GM12892 (cell line): ENCODE measurements at regions not wholly inside any gene's neighbourhood (a gene's known extent, or its start where the extent isn't known, plus 50 kb on each side); places are given as distances from the start of the nearest gene placed in this dataset.

ENCODE experiments used
- POLR2A ChIP-seq: IDR thresholded peaks from 2 replicates; pipeline ENCODE4 v1.6.1; 2011; ENCODE audit warnings: low read depth, low read length, control low read depth
- TAF1 ChIP-seq: IDR thresholded peaks from 2 replicates; pipeline ENCODE4 v1.6.1; 2011; ENCODE audit warnings: low read depth, mild to moderate bottlenecking, control low read depth, low read length, borderline replicate concordance

DNA sequence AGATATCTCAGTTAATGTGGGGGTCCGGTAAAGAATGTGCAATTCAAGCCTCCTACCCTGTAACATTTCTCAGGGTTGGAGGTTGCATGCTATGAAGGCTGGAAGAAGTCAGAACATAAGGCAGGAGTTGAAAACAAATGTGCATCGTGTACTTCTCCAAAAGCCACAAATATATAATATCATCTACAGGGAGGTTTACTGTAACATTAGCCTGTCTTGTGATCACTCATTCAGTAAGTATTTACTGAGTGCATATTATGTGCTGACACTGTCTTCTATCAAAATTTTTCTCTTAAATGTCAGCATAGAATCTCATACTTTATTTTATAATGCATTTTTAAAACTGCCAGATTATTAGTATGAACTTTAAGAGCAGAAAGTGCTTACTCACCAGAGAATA lies 105.6 kb upstream of the ZNF366 start:
- TF ChIP-seq TAF1, result no peak
- TF ChIP-seq POLR2A, result no peak
